GM12873 (cell line): ENCODE measurements at regions not wholly inside any gene's neighbourhood (a gene's known extent, or its start where the extent isn't known, plus 50 kb on each side); places are given as distances from the start of the nearest gene placed in this dataset.

Experiments
- CTCF ChIP-seq: IDR thresholded peaks from 2 replicates; pipeline ENCODE4 v1.5.1; 2012; ENCODE audit warnings: low read depth, mild to moderate bottlenecking, moderate library complexity, low read length, control low read depth; ENCODE audit not compliant: insufficient read depth; ENCODE audit errors: missing control alignments

- TF ChIP-seq CTCF, result no peak
Measured at GRCh38 chr15:39131609-39132008, 449.3 kb upstream of the THBS1 start.

GRCh38 chr15:39132070-39132469, 448.8 kb upstream of the THBS1 start:
- no peak for TF ChIP-seq CTCF

GRCh38 chr15:39132954-39133600, 447.8 kb upstream of the THBS1 start:
- TF ChIP-seq CTCF, result no peak

GRCh38 chr15:39134282-39134681, 446.6 kb upstream of the THBS1 start:
- TF ChIP-seq CTCF, result no peak

GRCh38 chr15:39135989-39136388, 444.9 kb upstream of the THBS1 start:
- TF ChIP-seq CTCF, result no peak

GRCh38 chr15:39139431-39140059, 441.3 kb upstream of the THBS1 start:
- no peak for TF ChIP-seq CTCF

- TF ChIP-seq CTCF, result no peak
Measured at GRCh38 chr15:39140060-39140604, 440.7 kb upstream of the THBS1 start.
